Panc1 (cell line): ENCODE measurements at regions not wholly inside any gene's neighbourhood (a gene's known extent, or its start where the extent isn't known, plus 50 kb on each side); places are given as distances from the start of the nearest gene placed in this dataset.

Experiments used
- ATAC-seq: fragments of 200-7000 bp; cut with Tn5 transposase; 2 replicates; pipeline ENCODE4 v1.9.1; 2020; ENCODE audit warnings: mild to moderate bottlenecking, moderate library complexity
- BruUV-seq: library from RNA; stranded (reverse); fragments of 400-500 nt; replicated peaks from 2 replicates; lab custom pipeline; 2021; lab: Mats Ljungman, UMichigan
- CTCF ChIA-PET: fragments of 300-600 bp; sonication (Branson Sonifier 250); formaldehyde crosslinking; loops from one replicate; lab custom pipeline; 2022; ENCODE audit warnings: antibody characterized with exemption; lab: Charles Lee
- POLR2A ChIA-PET: fragments of 300-600 bp; sonication (Branson Sonifier 250); formaldehyde crosslinking; loops from one replicate; lab custom pipeline; 2022; ENCODE audit warnings: antibody characterized with exemption; lab: Charles Lee
- DNase-seq: peaks from one replicate; pipeline ENCODE4 v3.0.0-alpha.2; 2010; ENCODE audit warnings: low read depth, low spot score
- H3K27ac ChIP-seq: 2 replicates; pipeline ENCODE4 v1.5.1; 2011; ENCODE audit warnings: mild to moderate bottlenecking, low read length, inconsistent platforms
- H3K27me3 ChIP-seq: fragments of 200-500 bp; sonication (Bioruptor generic); 2 replicates; pipeline ENCODE4 v1.6.0; 2014; ENCODE audit warnings: low read length, inconsistent platforms; ENCODE audit not compliant: control insufficient read depth, insufficient read depth
- H3K36me3 ChIP-seq: fragments of 200-500 bp; sonication (Bioruptor generic); 2 replicates; pipeline ENCODE4 v1.5.1; 2014; ENCODE audit warnings: inconsistent platforms, mild to moderate bottlenecking, low read length, moderate library complexity; ENCODE audit not compliant: control insufficient read depth, insufficient read depth
- H3K4me1 ChIP-seq: 2 replicates; pipeline ENCODE4 v1.5.1; 2011; ENCODE audit warnings: inconsistent platforms, mild to moderate bottlenecking, low read length, moderate library complexity; ENCODE audit not compliant: control insufficient read depth, insufficient read depth
- H3K4me3 ChIP-seq, 2 experiments: 2 replicates each; pipeline ENCODE4 v1.5.1; 2011 to 2012; ENCODE audit warnings: low read depth in 2 of 2, low read length in 2 of 2, mild to moderate bottlenecking in 2 of 2, inconsistent platforms in 1 of 2, moderate library complexity in 1 of 2
- H3K9me3 ChIP-seq: fragments of 200-500 bp; sonication (Bioruptor generic); 2 replicates; pipeline ENCODE4 v1.5.1; 2014; ENCODE audit warnings: low read depth, mild to moderate bottlenecking, inconsistent platforms, low read length, moderate library complexity; ENCODE audit not compliant: control insufficient read depth, insufficient read depth
- POLR2AphosphoS5 ChIP-seq: IDR thresholded peaks from 2 replicates; pipeline ENCODE4 v1.6.1; 2012; ENCODE audit warnings: mild to moderate bottlenecking, low read depth, low read length, moderate library complexity
- SIN3A ChIP-seq: IDR thresholded peaks from 2 replicates; pipeline ENCODE4 v1.6.1; 2012; ENCODE audit warnings: low read depth, mild to moderate bottlenecking, low read length, moderate library complexity, borderline replicate concordance; ENCODE audit not compliant: insufficient read depth
- TCF7L2 ChIP-seq: IDR thresholded peaks from 2 replicates; pipeline ENCODE4 v1.6.1; 2011; ENCODE audit warnings: mild to moderate bottlenecking, low read depth, low read length, inconsistent platforms
- in situ Hi-C: cut with HindIII; loops from 2 replicates; pipeline ENCODE4 v1.10.0; 2016; ENCODE audit warnings: low sequenced_read_pairs, low pct_unique_long_range_greater_than_20kb
- intact Hi-C: fragments of 100-400 bp; cut with micrococcal nuclease; formaldehyde crosslinking; loops from one replicate; pipeline ENCODE4 v1.10.0; 2022; ENCODE audit not compliant: unreplicated experiment
- TF ChIP-seq, protein P1 (sequence below), 2 experiments: IDR thresholded peaks; 2 replicates each; pipeline ENCODE4 v1.6.1; 2011 to 2012; ENCODE audit warnings: low read depth in 2 of 2, control low read depth in 1 of 2, low read length in 1 of 2, mild to moderate bottlenecking in 1 of 2, moderate library complexity in 1 of 2; ENCODE audit not compliant: insufficient read depth in 1 of 2
- TF ChIP-seq, protein P2 (sequence below): fragments of 450-650 bp; IDR thresholded peaks from 2 replicates; pipeline ENCODE4 v1.5.1; 2017; ENCODE audit warnings: mild to moderate bottlenecking

DNA sequence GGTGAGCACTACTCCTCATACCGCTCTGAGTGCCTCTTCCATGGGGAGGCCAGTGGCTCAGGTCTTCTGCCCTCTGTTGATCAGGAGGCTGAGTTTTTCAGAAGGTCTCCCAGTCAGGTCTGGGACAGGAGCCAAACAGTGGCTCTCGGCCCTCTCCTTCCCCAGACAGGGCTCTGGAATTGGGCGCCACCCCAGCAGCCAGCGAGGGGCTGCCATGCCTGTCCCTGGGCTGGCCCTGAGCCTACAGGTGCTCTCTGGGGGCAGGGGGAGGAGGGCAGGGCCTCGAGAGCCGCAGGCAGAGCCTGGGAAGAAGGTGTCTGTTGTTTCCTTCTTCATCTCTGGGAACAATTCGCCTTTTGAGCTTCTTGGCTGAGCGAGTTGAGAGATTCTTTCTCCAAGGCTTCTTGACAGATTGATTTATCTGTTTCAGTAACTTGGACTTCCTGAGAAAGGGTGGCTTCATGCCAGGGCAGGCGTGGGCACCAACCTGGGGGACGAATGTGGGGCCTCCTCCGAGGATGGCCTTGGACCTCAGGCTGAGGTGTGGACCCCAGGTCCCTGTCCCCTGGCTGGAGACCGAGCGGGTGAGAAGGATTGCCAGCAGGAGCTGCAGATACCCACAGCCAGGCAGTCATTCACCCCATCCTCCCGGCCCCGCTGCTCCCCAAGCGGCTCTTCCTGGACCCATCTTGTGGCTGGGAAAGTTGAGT, 64.7 kb upstream of the GLI2 start:
- POLR2A ChIA-PET = no interaction called here
- TF ChIP-seq, protein P1, sequence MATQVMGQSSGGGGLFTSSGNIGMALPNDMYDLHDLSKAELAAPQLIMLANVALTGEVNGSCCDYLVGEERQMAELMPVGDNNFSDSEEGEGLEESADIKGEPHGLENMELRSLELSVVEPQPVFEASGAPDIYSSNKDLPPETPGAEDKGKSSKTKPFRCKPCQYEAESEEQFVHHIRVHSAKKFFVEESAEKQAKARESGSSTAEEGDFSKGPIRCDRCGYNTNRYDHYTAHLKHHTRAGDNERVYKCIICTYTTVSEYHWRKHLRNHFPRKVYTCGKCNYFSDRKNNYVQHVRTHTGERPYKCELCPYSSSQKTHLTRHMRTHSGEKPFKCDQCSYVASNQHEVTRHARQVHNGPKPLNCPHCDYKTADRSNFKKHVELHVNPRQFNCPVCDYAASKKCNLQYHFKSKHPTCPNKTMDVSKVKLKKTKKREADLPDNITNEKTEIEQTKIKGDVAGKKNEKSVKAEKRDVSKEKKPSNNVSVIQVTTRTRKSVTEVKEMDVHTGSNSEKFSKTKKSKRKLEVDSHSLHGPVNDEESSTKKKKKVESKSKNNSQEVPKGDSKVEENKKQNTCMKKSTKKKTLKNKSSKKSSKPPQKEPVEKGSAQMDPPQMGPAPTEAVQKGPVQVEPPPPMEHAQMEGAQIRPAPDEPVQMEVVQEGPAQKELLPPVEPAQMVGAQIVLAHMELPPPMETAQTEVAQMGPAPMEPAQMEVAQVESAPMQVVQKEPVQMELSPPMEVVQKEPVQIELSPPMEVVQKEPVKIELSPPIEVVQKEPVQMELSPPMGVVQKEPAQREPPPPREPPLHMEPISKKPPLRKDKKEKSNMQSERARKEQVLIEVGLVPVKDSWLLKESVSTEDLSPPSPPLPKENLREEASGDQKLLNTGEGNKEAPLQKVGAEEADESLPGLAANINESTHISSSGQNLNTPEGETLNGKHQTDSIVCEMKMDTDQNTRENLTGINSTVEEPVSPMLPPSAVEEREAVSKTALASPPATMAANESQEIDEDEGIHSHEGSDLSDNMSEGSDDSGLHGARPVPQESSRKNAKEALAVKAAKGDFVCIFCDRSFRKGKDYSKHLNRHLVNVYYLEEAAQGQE (IDR thresholded peaks at IDR 0.05; ENCODE audit: insufficient read depth in 1 of 2, low read depth in 2 of 2, low read length in 1 of 2) = no peak
- no peak for TF ChIP-seq SIN3A
- TF ChIP-seq TCF7L2 = no peak
- TF ChIP-seq POLR2AphosphoS5 = no peak
- TF ChIP-seq, protein P2, sequence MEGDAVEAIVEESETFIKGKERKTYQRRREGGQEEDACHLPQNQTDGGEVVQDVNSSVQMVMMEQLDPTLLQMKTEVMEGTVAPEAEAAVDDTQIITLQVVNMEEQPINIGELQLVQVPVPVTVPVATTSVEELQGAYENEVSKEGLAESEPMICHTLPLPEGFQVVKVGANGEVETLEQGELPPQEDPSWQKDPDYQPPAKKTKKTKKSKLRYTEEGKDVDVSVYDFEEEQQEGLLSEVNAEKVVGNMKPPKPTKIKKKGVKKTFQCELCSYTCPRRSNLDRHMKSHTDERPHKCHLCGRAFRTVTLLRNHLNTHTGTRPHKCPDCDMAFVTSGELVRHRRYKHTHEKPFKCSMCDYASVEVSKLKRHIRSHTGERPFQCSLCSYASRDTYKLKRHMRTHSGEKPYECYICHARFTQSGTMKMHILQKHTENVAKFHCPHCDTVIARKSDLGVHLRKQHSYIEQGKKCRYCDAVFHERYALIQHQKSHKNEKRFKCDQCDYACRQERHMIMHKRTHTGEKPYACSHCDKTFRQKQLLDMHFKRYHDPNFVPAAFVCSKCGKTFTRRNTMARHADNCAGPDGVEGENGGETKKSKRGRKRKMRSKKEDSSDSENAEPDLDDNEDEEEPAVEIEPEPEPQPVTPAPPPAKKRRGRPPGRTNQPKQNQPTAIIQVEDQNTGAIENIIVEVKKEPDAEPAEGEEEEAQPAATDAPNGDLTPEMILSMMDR = no peak
- no peak for DNase-seq
- Histone ChIP-seq H3K27ac (no peak overlapping the region), H3K27me3 (no peaks in the 10 kb centered on the region; the same call in none of the 2 replicates), H3K4me1 (no peaks in the 10 kb centered on the region), H3K9me3 (0 out of 2 replicates have a peak, but pooled peaks cover 5% of the 10 kb centered on the region), H3K4me3 (no peak overlapping the region), H3K36me3 (no peaks in the 10 kb centered on the region)
- CTCF ChIA-PET = no interaction called here
- in situ Hi-C loops (no loop called here), intact Hi-C loops (loop anchor here (10.0 kb wide), 1 partner anchor 356 kb away; no protein-coding TSS in a partner anchor)
- no peak for ATAC-seq
- BruUV-seq = no TSS peak

DNA sequence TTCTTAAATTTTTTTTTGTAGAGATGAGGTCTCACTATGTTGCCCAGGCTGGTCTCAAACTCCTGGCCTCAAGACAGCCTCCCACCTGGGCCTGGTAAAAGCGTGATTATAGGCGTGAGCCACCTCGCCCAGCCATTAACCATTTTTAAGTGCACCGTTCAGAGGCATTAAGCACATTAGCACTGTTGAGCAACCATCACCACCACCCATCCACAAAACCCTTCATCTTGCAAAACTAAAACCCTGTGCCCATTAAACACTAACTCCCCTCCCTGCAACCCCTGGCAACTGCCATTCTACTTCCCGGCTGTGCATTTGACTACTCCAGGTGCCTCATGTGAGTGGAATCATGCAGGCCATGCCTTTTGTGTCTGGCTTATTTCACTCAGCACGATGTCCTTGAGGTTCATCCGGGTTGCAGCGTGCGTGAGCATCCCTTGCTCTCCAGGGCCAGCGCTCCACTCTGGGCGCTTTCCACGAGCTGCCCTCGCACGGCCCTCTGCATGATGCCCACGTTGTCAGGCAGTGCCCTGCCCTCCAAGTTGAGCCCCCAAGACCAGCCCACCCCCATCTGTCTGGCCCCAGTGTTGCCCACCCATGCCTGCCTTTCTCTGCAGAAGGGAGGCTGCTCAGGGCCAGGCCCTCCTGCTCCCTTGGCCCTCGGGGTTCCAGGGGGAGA, 63.0 kb upstream of the GLI2 start:
- in situ Hi-C loops = no loop called here
- CTCF ChIA-PET = interaction anchor here (1.4 kb wide), 1 partner anchor 329 kb away, joined by 3 read pairs; no protein-coding TSS in a partner anchor

More for the DNA sequence above, 63.0 kb upstream of the GLI2 start:
- intact Hi-C loops = loop anchor here (10.0 kb wide), 1 partner anchor 358 kb away; no protein-coding TSS in a partner anchor
- H3K27me3 ChIP-seq = peaks cover 5% of the 10 kb centered on the region
- no peak overlapping the region for H3K4me3 ChIP-seq
- POLR2A ChIA-PET = no interaction called here
- H3K36me3 ChIP-seq = no peaks in the 10 kb centered on the region
- no peak for DNase-seq
- no peak overlapping the region for H3K27ac ChIP-seq
- TF ChIP-seq POLR2AphosphoS5 (no peak), TCF7L2 (no peak), SIN3A (no peak)
- TF ChIP-seq, protein P1 (IDR thresholded peaks at IDR 0.05; ENCODE audit: insufficient read depth in 1 of 2, low read depth in 2 of 2, low read length in 1 of 2) = no peak
- TF ChIP-seq, protein P2 = no peak
- no peaks in the 10 kb centered on the region for H3K9me3 ChIP-seq
- no peaks in the 10 kb centered on the region for H3K4me1 ChIP-seq
- ATAC-seq = no peak
- no TSS peak for BruUV-seq
